H1 (cell line): ENCODE measurements at regions not wholly inside any gene's neighbourhood (a gene's known extent, or its start where the extent isn't known, plus 50 kb on each side); places are given as distances from the start of the nearest gene placed in this dataset.

Source experiments
- CTCF ChIP-seq, 3 experiments: IDR thresholded peaks; 1 replicate in 2 of 3; 2 replicates in 1 of 3; pipeline versions ENCODE4 v1.5.1 to v1.6.1; 2011; ENCODE audit warnings: low read length in 3 of 3, mild to moderate bottlenecking in 3 of 3, inconsistent platforms in 2 of 3, low read depth in 1 of 3, moderate library complexity in 1 of 3; ENCODE audit not compliant: insufficient read depth in 1 of 3; ENCODE audit errors: control extremely low read depth in 1 of 3
- EP300 ChIP-seq, 2 experiments: IDR thresholded peaks; 1 replicate in 1 of 2; 2 replicates in 1 of 2; pipeline ENCODE4 v1.6.1; 2011 to 2012; ENCODE audit warnings: low read depth in 2 of 2, low read length in 2 of 2, mild to moderate bottlenecking in 2 of 2, borderline replicate concordance in 1 of 2, inconsistent platforms in 1 of 2, moderate library complexity in 1 of 2
- EZH2 ChIP-seq: fragments of 200-600 bp; sonication (generic); IDR thresholded peaks from 2 replicates; pipeline ENCODE4 v1.7.1; 2012; ENCODE audit warnings: low read depth, mild to moderate bottlenecking, moderate library complexity, low read length, inconsistent platforms; ENCODE audit not compliant: severe bottlenecking
- JUN ChIP-seq: IDR thresholded peaks from 2 replicates; pipeline ENCODE4 v1.6.1; 2011; ENCODE audit warnings: low read depth, mild to moderate bottlenecking, improper control_type of control experiment, low read length
- POLR2A ChIP-seq, 2 experiments: IDR thresholded peaks; 1 replicate in 1 of 2; 2 replicates in 1 of 2; pipeline ENCODE4 v1.6.1; 2011; ENCODE audit warnings: low read depth in 2 of 2, low read length in 2 of 2, mild to moderate bottlenecking in 2 of 2; ENCODE audit errors: control extremely low read depth in 1 of 2
- SIX5 ChIP-seq: IDR thresholded peaks from 2 replicates; pipeline ENCODE4 v1.6.1; 2011; ENCODE audit warnings: mild to moderate bottlenecking, low read depth, low read length
- SP4 ChIP-seq: IDR thresholded peaks from 2 replicates; pipeline ENCODE4 v1.6.1; 2012; ENCODE audit warnings: low read length, inconsistent platforms
- SRF ChIP-seq: IDR thresholded peaks from 2 replicates; pipeline ENCODE4 v1.6.1; 2011; ENCODE audit warnings: mild to moderate bottlenecking, low read depth, low read length, moderate library complexity
- TAF1 ChIP-seq: IDR thresholded peaks from 2 replicates; pipeline ENCODE4 v1.6.1; 2011; ENCODE audit warnings: mild to moderate bottlenecking, low read depth, low read length
- ZNF274 ChIP-seq: IDR thresholded peaks from 2 replicates; pipeline ENCODE4 v1.7.0; 2012; ENCODE audit warnings: low read length, borderline replicate concordance; ENCODE audit errors: extremely low read depth

- TF ChIP-seq EZH2 (no peak), SP4 (no peak), SRF (no peak), CTCF (IDR thresholded peaks at IDR 0.05; ENCODE audit: control extremely low read depth in 1 of 3, insufficient read depth in 1 of 3, low read depth in 1 of 3, low read length in 3 of 3) (no peak), POLR2A (IDR thresholded peaks at IDR 0.05; ENCODE audit: control extremely low read depth in 1 of 2, low read depth in 2 of 2, low read length in 2 of 2) (no peak), SIX5 (no peak), ZNF274 (no peak), JUN (no peak), EP300 (IDR thresholded peaks at IDR 0.05; ENCODE audit: borderline replicate concordance in 1 of 2, low read depth in 2 of 2, low read length in 2 of 2) (no peak), TAF1 (no peak)
Observed at GRCh38 chr9:19725970-19726369, 62.9 kb downstream of the SLC24A2 start.
